ENCODE measurements at regions not wholly inside any gene's neighbourhood (a gene's known extent, or its start where the extent isn't known, plus 50 kb on each side); places are given as distances from the start of the nearest gene placed in this dataset.
"Not testable (repeated sequence)": the region's sequence is repeated elsewhere in the genome, so short reads cannot be mapped to it uniquely, and the experiment has no call there.

GRCh38 chr12:71268598-71269280 is 110.9 kb upstream of the TSPAN8 start:
- Histone ChIP-seq H3K27me3 (ENCODE audit: insufficient read depth, low read length) (no peaks in the 10 kb centered on the region), H3K4me3 (ENCODE audit: insufficient read depth, low read depth, low read length) (no peak overlapping the region), H2AFZ (ENCODE audit: low read depth, low read length) (no peak overlapping the region), H3K4me1 (ENCODE audit: insufficient read depth, low read length) (no peaks in the 10 kb centered on the region), H3K79me2 (ENCODE audit: insufficient read depth, low read length) (no peaks in the 10 kb centered on the region), H3K27ac (ENCODE audit: low read depth, low read length) (no peak overlapping the region), H4K20me1 (ENCODE audit: insufficient read depth, low read length) (no peaks in the 10 kb centered on the region), H3K9ac (ENCODE audit: low read length) (no peak overlapping the region), H3K36me3 (ENCODE audit: insufficient read depth, low read length) (no peaks in the 10 kb centered on the region), H3K9me3 (ENCODE audit: insufficient read depth, low read depth, low read length) (no peaks in the 10 kb centered on the region), H3K4me2 (ENCODE audit: low read length) (no peak overlapping the region)
- Mint-ChIP-seq H3K36me3 (ENCODE audit: low read depth, unreplicated experiment) (no peaks in the 10 kb centered on the region), H3K27ac (ENCODE audit: unreplicated experiment) (no peak overlapping the region), H3K4me1 (ENCODE audit: low read depth, unreplicated experiment) (no peaks in the 10 kb centered on the region), H3K4me3 (ENCODE audit: unreplicated experiment) (no peak overlapping the region), H3K27me3 (ENCODE audit: low read depth, unreplicated experiment) (no peaks in the 10 kb centered on the region), H3K9me3 (ENCODE audit: unreplicated experiment) (peaks cover 1% of the 10 kb centered on the region)
- FAIRE-seq (no peak), DNase-seq (ENCODE audit: low read depth) (no peak)
- no peak for TF ChIP-seq EZH2 (IDR thresholded peaks at IDR 0.05; ENCODE audit: insufficient read depth, low read length)
- no peak for TF ChIP-seq CTCF (IDR thresholded peaks at IDR 0.05; ENCODE audit: insufficient read depth, low read depth, low read length)

DNA sequence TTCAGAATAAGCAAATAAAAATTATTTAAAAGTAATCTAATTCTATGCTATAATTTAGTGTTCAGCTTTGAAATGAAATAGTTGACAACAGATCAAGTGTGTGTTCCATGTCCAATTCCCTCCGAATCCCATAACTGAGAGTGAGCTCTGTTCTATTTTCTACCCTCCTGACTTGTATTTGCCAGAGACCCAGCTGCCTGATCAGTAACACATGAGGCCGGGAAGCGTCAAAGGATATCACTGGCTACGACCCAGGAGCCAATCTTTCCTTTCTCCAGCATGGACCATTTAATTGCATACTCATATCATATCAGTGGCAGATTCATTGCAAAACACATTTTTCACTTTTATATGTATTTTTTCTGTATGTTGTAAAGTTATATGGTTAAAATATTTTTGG is 108.8 kb upstream of the TSPAN8 start:
- H3K4me2 ChIP-seq (ENCODE audit: low read length), result no peak overlapping the region
- no peak overlapping the region for H3K27ac ChIP-seq (ENCODE audit: low read depth, low read length)
- no peaks in the 10 kb centered on the region for H4K20me1 ChIP-seq (ENCODE audit: insufficient read depth, low read length)
- TF ChIP-seq CTCF (IDR thresholded peaks at IDR 0.05; ENCODE audit: insufficient read depth, low read depth, low read length) (no peak), EZH2 (IDR thresholded peaks at IDR 0.05; ENCODE audit: insufficient read depth, low read length) (no peak)
- Mint-ChIP-seq H3K36me3 (ENCODE audit: low read depth, unreplicated experiment) (no peaks in the 10 kb centered on the region), H3K4me1 (ENCODE audit: low read depth, unreplicated experiment) (no peaks in the 10 kb centered on the region), H3K4me3 (ENCODE audit: unreplicated experiment) (no peak overlapping the region), H3K27ac (ENCODE audit: unreplicated experiment) (no peak overlapping the region), H3K9me3 (ENCODE audit: unreplicated experiment) (no peaks in the 10 kb centered on the region), H3K27me3 (ENCODE audit: low read depth, unreplicated experiment) (no peaks in the 10 kb centered on the region)
- no peaks in the 10 kb centered on the region for H3K36me3 ChIP-seq (ENCODE audit: insufficient read depth, low read length)
- DNase-seq (ENCODE audit: low read depth), result no peak
- no peak overlapping the region for H3K9ac ChIP-seq (ENCODE audit: low read length)
- H3K9me3 ChIP-seq (ENCODE audit: insufficient read depth, low read depth, low read length), result no peaks in the 10 kb centered on the region
- H3K4me1 ChIP-seq (ENCODE audit: insufficient read depth, low read length), result no peaks in the 10 kb centered on the region
- no peak overlapping the region for H3K4me3 ChIP-seq (ENCODE audit: insufficient read depth, low read depth, low read length)
- H2AFZ ChIP-seq (ENCODE audit: low read depth, low read length), result no peak overlapping the region
- no peaks in the 10 kb centered on the region for H3K79me2 ChIP-seq (ENCODE audit: insufficient read depth, low read length)
- H3K27me3 ChIP-seq (ENCODE audit: insufficient read depth, low read length), result no peaks in the 10 kb centered on the region
- no peak for FAIRE-seq

DNA sequence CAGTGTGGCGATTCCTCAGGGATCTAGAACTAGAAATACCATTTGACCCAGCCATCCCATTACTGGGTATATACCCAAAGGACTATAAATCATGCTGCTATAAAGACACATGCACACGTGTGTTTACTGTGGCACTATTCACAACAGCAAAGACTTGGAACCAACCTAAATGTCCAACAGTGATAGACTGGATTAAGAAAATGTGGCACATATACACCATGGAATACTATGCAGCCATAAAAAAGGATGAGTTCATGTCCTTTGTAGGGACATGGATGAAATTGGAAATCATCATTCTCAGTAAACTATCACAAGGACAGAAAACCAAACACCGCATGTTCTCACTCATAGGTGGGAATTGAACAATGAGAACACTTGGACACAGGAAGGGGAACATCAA is 107.9 kb upstream of the TSPAN8 start:
- H3K4me2 ChIP-seq (ENCODE audit: low read length); FAIRE-seq; H4K20me1 ChIP-seq (ENCODE audit: insufficient read depth, low read length); H3K9me3 ChIP-seq (ENCODE audit: insufficient read depth, low read depth, low read length); DNase-seq (ENCODE audit: low read depth); H3K27me3 ChIP-seq (ENCODE audit: insufficient read depth, low read length); H3K4me1 Mint-ChIP-seq (ENCODE audit: low read depth, unreplicated experiment); H3K4me1 ChIP-seq (ENCODE audit: insufficient read depth, low read length); H3K79me2 ChIP-seq (ENCODE audit: insufficient read depth, low read length); H3K4me3 ChIP-seq (ENCODE audit: insufficient read depth, low read depth, low read length); H3K9me3 Mint-ChIP-seq (ENCODE audit: unreplicated experiment); H3K27ac ChIP-seq (ENCODE audit: low read depth, low read length); H3K27me3 Mint-ChIP-seq (ENCODE audit: low read depth, unreplicated experiment); H3K36me3 Mint-ChIP-seq (ENCODE audit: low read depth, unreplicated experiment); H3K9ac ChIP-seq (ENCODE audit: low read length); H2AFZ ChIP-seq (ENCODE audit: low read depth, low read length); H3K36me3 ChIP-seq (ENCODE audit: insufficient read depth, low read length); H3K27ac Mint-ChIP-seq (ENCODE audit: unreplicated experiment); H3K4me3 Mint-ChIP-seq (ENCODE audit: unreplicated experiment): not testable (repeated sequence)

All from astrocyte (in vitro differentiated cells and primary cell).